Activated CD4-positive, alpha-beta T cell treated with anti-CD3 and anti-CD28 coated beads, Interleukin-2, amount 10 ng/mL, durations not matched to agents 7 days and 5 days (primary cell): ENCODE measurements at regions not wholly inside any gene's neighbourhood (a gene's known extent, or its start where the extent isn't known, plus 50 kb on each side); places are given as distances from the start of the nearest gene placed in this dataset.

Experiments used
- CTCF ChIA-PET: fragments of 350-600 bp; sonication (Branson Sonifier 250); formaldehyde crosslinking; loops from one replicate; lab custom pipeline; 2021; ENCODE audit warnings: antibody characterized with exemption; lab: Charles Lee
- POLR2A ChIA-PET: fragments of 350-600 bp; sonication (Branson Sonifier 250); formaldehyde crosslinking; loops from one replicate; lab custom pipeline; 2021; ENCODE audit warnings: antibody characterized with exemption; lab: Charles Lee
- DNase-seq: peaks from one replicate; pipeline ENCODE4 v3.0.0-alpha.2; 2020
- H3K27ac Mint-ChIP-seq: one replicate; pipeline ENCODE4 v1.8.0; 2021; ENCODE audit warnings: mild to moderate bottlenecking, moderate library complexity, mixed read lengths
- H3K27me3 Mint-ChIP-seq: one replicate; pipeline ENCODE4 v1.8.0; 2021; ENCODE audit warnings: mixed read lengths
- H3K36me3 Mint-ChIP-seq: one replicate; pipeline ENCODE4 v1.8.0; 2021; ENCODE audit warnings: low read depth, mixed read lengths
- H3K4me1 Mint-ChIP-seq: one replicate; pipeline ENCODE4 v1.8.0; 2021; ENCODE audit warnings: mixed read lengths
- H3K4me3 Mint-ChIP-seq: one replicate; pipeline ENCODE4 v1.8.0; 2021; ENCODE audit warnings: mild to moderate bottlenecking, moderate library complexity, mixed read lengths
- H3K9me3 Mint-ChIP-seq: one replicate; pipeline ENCODE4 v1.8.0; 2021; ENCODE audit warnings: mixed read lengths

- no peaks in the 10 kb centered on the region for H3K4me1 Mint-ChIP-seq
- H3K36me3 Mint-ChIP-seq = no peaks in the 10 kb centered on the region
- CTCF ChIA-PET = no interaction called here
- no peak overlapping the region for H3K4me3 Mint-ChIP-seq
- H3K27ac Mint-ChIP-seq = no peak overlapping the region
- DNase-seq = no peak
- H3K27me3 Mint-ChIP-seq = no peaks in the 10 kb centered on the region
- POLR2A ChIA-PET = no interaction called here
- peaks cover 8% of the 10 kb centered on the region for H3K9me3 Mint-ChIP-seq
These were observed 1432.3 kb upstream of the SPRY2 start for GRCh38 chr13:81773263-81773662.

- Mint-ChIP-seq H3K9me3 (peaks cover 5% of the 10 kb centered on the region), H3K4me3 (no peak overlapping the region), H3K4me1 (no peaks in the 10 kb centered on the region), H3K27ac (no peak overlapping the region), H3K36me3 (no peaks in the 10 kb centered on the region), H3K27me3 (no peaks in the 10 kb centered on the region)
- POLR2A ChIA-PET = no interaction called here
- CTCF ChIA-PET = no interaction called here
- DNase-seq = no peak
These were observed 1431.0 kb upstream of the SPRY2 start for GRCh38 chr13:81771951-81772350.

GRCh38 chr13:81770868-81771505, 1430.1 kb upstream of the SPRY2 start:
- CTCF ChIA-PET = no interaction called here
- Mint-ChIP-seq H3K4me3 (no peak overlapping the region), H3K4me1 (no peaks in the 10 kb centered on the region), H3K27ac (no peak overlapping the region), H3K27me3 (no peaks in the 10 kb centered on the region), H3K9me3 (peaks cover 3% of the 10 kb centered on the region), H3K36me3 (no peaks in the 10 kb centered on the region)
- POLR2A ChIA-PET = no interaction called here
- no peak for DNase-seq

- no peak overlapping the region for H3K4me3 Mint-ChIP-seq
- H3K9me3 Mint-ChIP-seq = peaks cover 20% of the 10 kb centered on the region
- no peaks in the 10 kb centered on the region for H3K4me1 Mint-ChIP-seq
- POLR2A ChIA-PET = no interaction called here
- no peak overlapping the region for H3K27ac Mint-ChIP-seq
- DNase-seq = no peak
- no peaks in the 10 kb centered on the region for H3K36me3 Mint-ChIP-seq
- CTCF ChIA-PET = no interaction called here
- no peaks in the 10 kb centered on the region for H3K27me3 Mint-ChIP-seq
These were observed 1421.5 kb upstream of the SPRY2 start for GRCh38 chr13:81762449-81762848.

GRCh38 chr13:81760316-81760715, 1419.4 kb upstream of the SPRY2 start:
- Mint-ChIP-seq H3K9me3 (peaks cover 18% of the 10 kb centered on the region), H3K27me3 (no peaks in the 10 kb centered on the region), H3K27ac (no peak overlapping the region)

GRCh38 chr13:81757348-81757970, 1416.5 kb upstream of the SPRY2 start:
- H3K36me3 Mint-ChIP-seq = no peaks in the 10 kb centered on the region
- no peaks in the 10 kb centered on the region for H3K4me1 Mint-ChIP-seq
- peaks cover 18% of the 10 kb centered on the region for H3K9me3 Mint-ChIP-seq
- ChIA-PET CTCF (no interaction called here), POLR2A (no interaction called here)
- H3K27me3 Mint-ChIP-seq = no peaks in the 10 kb centered on the region
- DNase-seq = no peak
- no peak overlapping the region for H3K27ac Mint-ChIP-seq
- H3K4me3 Mint-ChIP-seq = no peak overlapping the region

More at GRCh38 chr13:81760316-81760715, 1419.4 kb upstream of the SPRY2 start:
- CTCF ChIA-PET = no interaction called here
- Mint-ChIP-seq H3K4me3 (no peak overlapping the region), H3K36me3 (no peaks in the 10 kb centered on the region), H3K4me1 (no peaks in the 10 kb centered on the region)
- no peak for DNase-seq
- POLR2A ChIA-PET = no interaction called here

GRCh38 chr13:81745391-81745790, 1404.5 kb upstream of the SPRY2 start:
- CTCF ChIA-PET = no interaction called here
- Mint-ChIP-seq H3K9me3 (peaks cover 12% of the 10 kb centered on the region), H3K4me1 (no peaks in the 10 kb centered on the region), H3K27me3 (no peaks in the 10 kb centered on the region), H3K4me3 (no peak overlapping the region), H3K27ac (no peak overlapping the region), H3K36me3 (no peaks in the 10 kb centered on the region)
- DNase-seq = no peak
- POLR2A ChIA-PET = no interaction called here

GRCh38 chr13:81738364-81738763, 1397.4 kb upstream of the SPRY2 start:
- Mint-ChIP-seq H3K4me3 (no peak overlapping the region), H3K27ac (no peak overlapping the region), H3K27me3 (no peaks in the 10 kb centered on the region), H3K36me3 (no peaks in the 10 kb centered on the region), H3K4me1 (no peaks in the 10 kb centered on the region), H3K9me3 (peaks cover 4% of the 10 kb centered on the region)
- CTCF ChIA-PET = no interaction called here
- POLR2A ChIA-PET = no interaction called here
- no peak for DNase-seq

- Mint-ChIP-seq H3K27ac (no peak overlapping the region), H3K9me3 (peaks cover 5% of the 10 kb centered on the region), H3K27me3 (no peaks in the 10 kb centered on the region), H3K4me3 (no peak overlapping the region), H3K36me3 (no peaks in the 10 kb centered on the region), H3K4me1 (no peaks in the 10 kb centered on the region)
- CTCF ChIA-PET = no interaction called here
- POLR2A ChIA-PET = no interaction called here
- DNase-seq = no peak
These were observed 1385.3 kb upstream of the SPRY2 start for GRCh38 chr13:81726037-81726726.

- Mint-ChIP-seq H3K27me3 (no peaks in the 10 kb centered on the region), H3K4me3 (no peak overlapping the region), H3K9me3 (peaks cover 2% of the 10 kb centered on the region), H3K36me3 (no peaks in the 10 kb centered on the region), H3K27ac (no peak overlapping the region), H3K4me1 (no peaks in the 10 kb centered on the region)
- ChIA-PET CTCF (no interaction called here), POLR2A (no interaction called here)
- DNase-seq = no peak
These were observed 1381.5 kb upstream of the SPRY2 start for GRCh38 chr13:81722456-81722855.

GRCh38 chr13:81721400-81721799, 1380.5 kb upstream of the SPRY2 start:
- H3K9me3 Mint-ChIP-seq = peaks cover 2% of the 10 kb centered on the region
- H3K4me3 Mint-ChIP-seq = no peak overlapping the region
- no peaks in the 10 kb centered on the region for H3K36me3 Mint-ChIP-seq
- CTCF ChIA-PET = no interaction called here
- no peak overlapping the region for H3K27ac Mint-ChIP-seq
- POLR2A ChIA-PET = no interaction called here
- H3K27me3 Mint-ChIP-seq = no peaks in the 10 kb centered on the region
- DNase-seq = no peak
- no peaks in the 10 kb centered on the region for H3K4me1 Mint-ChIP-seq

- Mint-ChIP-seq H3K27me3 (no peaks in the 10 kb centered on the region), H3K9me3 (peaks cover 12% of the 10 kb centered on the region), H3K36me3 (no peaks in the 10 kb centered on the region), H3K4me1 (no peaks in the 10 kb centered on the region), H3K27ac (no peak overlapping the region), H3K4me3 (no peak overlapping the region)
- ChIA-PET CTCF (no interaction called here), POLR2A (no interaction called here)
- no peak for DNase-seq
These were observed 1373.6 kb upstream of the SPRY2 start for GRCh38 chr13:81714513-81714912.

GRCh38 chr13:81713201-81713600, 1372.3 kb upstream of the SPRY2 start:
- Mint-ChIP-seq H3K9me3 (peaks cover 14% of the 10 kb centered on the region), H3K27me3 (no peaks in the 10 kb centered on the region), H3K36me3 (no peaks in the 10 kb centered on the region), H3K4me1 (no peaks in the 10 kb centered on the region), H3K4me3 (no peak overlapping the region), H3K27ac (no peak overlapping the region)
- ChIA-PET CTCF (interaction anchor here (0.6 kb wide), 1 partner anchor 209 kb away, joined by 3 read pairs; no protein-coding TSS in a partner anchor), POLR2A (no interaction called here)
- DNase-seq = no peak
